ENCODE measurements at regions not wholly inside any gene's neighbourhood (a gene's known extent, or its start where the extent isn't known, plus 50 kb on each side); places are given as distances from the start of the nearest gene placed in this dataset.
"Not testable (repeated sequence)": the region's sequence is repeated elsewhere in the genome, so short reads cannot be mapped to it uniquely, and the experiment has no call there.

GRCh38 chr13:88281841-88282240, 610.7 kb downstream of the SLITRK5 start:
- 75% methylated on average over 3 of the region's 3 CpGs for WGBS

GRCh38 chr13:88285329-88285728, 614.2 kb downstream of the SLITRK5 start:
- no peak overlapping the region for H3K4me3 ChIP-seq
- 79% methylated on average over 4 of the region's 4 CpGs for WGBS

More at GRCh38 chr13:88281841-88282240, 610.7 kb downstream of the SLITRK5 start:
- H3K4me1 ChIP-seq (replicated peaks) = no peaks in the 10 kb centered on the region
- no peak overlapping the region for H3K27ac ChIP-seq
- intact Hi-C loops (cut with DNase I) = no loop called here
- no peak overlapping the region for H3K4me3 ChIP-seq
- TF ChIP-seq POLR2AphosphoS5 (IDR thresholded peaks at IDR 0.05) (no peak), CTCF (IDR thresholded peaks at IDR 0.05) (no peak), POLR2A (IDR thresholded peaks at IDR 0.05) (no peak)
- DNase-seq (ENCODE audit: low spot score) = no peak
- H3K36me3 ChIP-seq = no peaks in the 10 kb centered on the region
- no peaks in the 10 kb centered on the region for H3K9me3 ChIP-seq
- H3K27me3 ChIP-seq (replicated peaks; ENCODE audit: insufficient read depth) = no peaks in the 10 kb centered on the region

GRCh38 chr13:88288326-88288725, 617.2 kb downstream of the SLITRK5 start:
- Histone ChIP-seq H3K9me3 (no peaks in the 10 kb centered on the region), H3K4me3 (no peak overlapping the region), H3K4me1 (replicated peaks) (no peaks in the 10 kb centered on the region), H3K36me3 (no peaks in the 10 kb centered on the region), H3K27ac (no peak overlapping the region), H3K27me3 (replicated peaks; ENCODE audit: insufficient read depth) (no peaks in the 10 kb centered on the region)
- 35% methylated on average over 1 of the region's 1 CpG for WGBS
- TF ChIP-seq POLR2A (IDR thresholded peaks at IDR 0.05) (no peak), CTCF (IDR thresholded peaks at IDR 0.05) (no peak), POLR2AphosphoS5 (IDR thresholded peaks at IDR 0.05) (no peak)
- intact Hi-C loops (cut with DNase I) = no loop called here
- no peak for DNase-seq (ENCODE audit: low spot score)

More at GRCh38 chr13:88285329-88285728, 614.2 kb downstream of the SLITRK5 start:
- no peak overlapping the region for H3K27ac ChIP-seq
- H3K36me3 ChIP-seq = no peaks in the 10 kb centered on the region
- DNase-seq (ENCODE audit: low spot score) = no peak
- H3K4me1 ChIP-seq (replicated peaks) = no peaks in the 10 kb centered on the region
- intact Hi-C loops (cut with DNase I) = no loop called here
- H3K27me3 ChIP-seq (replicated peaks; ENCODE audit: insufficient read depth) = no peaks in the 10 kb centered on the region
- H3K9me3 ChIP-seq = no peaks in the 10 kb centered on the region
- TF ChIP-seq POLR2A (IDR thresholded peaks at IDR 0.05) (no peak), CTCF (IDR thresholded peaks at IDR 0.05) (no peak)

GRCh38 chr13:88291731-88292130, 620.6 kb downstream of the SLITRK5 start:
- intact Hi-C loops (cut with DNase I); H3K27ac ChIP-seq; H3K4me3 ChIP-seq; DNase-seq (ENCODE audit: low spot score); H3K36me3 ChIP-seq; H3K4me1 ChIP-seq (replicated peaks); H3K27me3 ChIP-seq (replicated peaks; ENCODE audit: insufficient read depth); H3K9me3 ChIP-seq: not testable (repeated sequence)
- WGBS = 95% methylated on average over 12 of the region's 26 CpGs

GRCh38 chr13:88294368-88294767, 623.2 kb downstream of the SLITRK5 start:
- no peak overlapping the region for H3K27ac ChIP-seq
- H3K36me3 ChIP-seq = no peaks in the 10 kb centered on the region
- 67% methylated on average over 4 of the region's 4 CpGs for WGBS
- no peak overlapping the region for H3K4me3 ChIP-seq
- H3K4me1 ChIP-seq (replicated peaks) = no peaks in the 10 kb centered on the region
- TF ChIP-seq CTCF (IDR thresholded peaks at IDR 0.05) (no peak), POLR2A (IDR thresholded peaks at IDR 0.05) (no peak), POLR2AphosphoS5 (IDR thresholded peaks at IDR 0.05) (no peak)
- no peak for DNase-seq (ENCODE audit: low spot score)
- intact Hi-C loops (cut with DNase I) = no loop called here
- no peaks in the 10 kb centered on the region for H3K27me3 ChIP-seq (replicated peaks; ENCODE audit: insufficient read depth)
- no peaks in the 10 kb centered on the region for H3K9me3 ChIP-seq

Measured in prostate gland (tissue), 2 donors.